Fibroblast of villous mesenchyme (primary cell): ENCODE measurements at regions not wholly inside any gene's neighbourhood (a gene's known extent, or its start where the extent isn't known, plus 50 kb on each side); places are given as distances from the start of the nearest gene placed in this dataset.

Experiments used
- DNase-seq: peaks from one replicate; pipeline ENCODE4 v3.0.0-alpha.2; 2010; ENCODE audit warnings: low read depth
- H3K4me3 ChIP-seq: 2 replicates; pipeline ENCODE4 v1.5.1; 2011; ENCODE audit warnings: low read depth, mild to moderate bottlenecking, low read length
- TF ChIP-seq, protein P1 (sequence below): IDR thresholded peaks from 2 replicates; pipeline ENCODE4 v1.5.1; 2012; ENCODE audit warnings: low read depth, mild to moderate bottlenecking, low read length; ENCODE audit not compliant: insufficient read depth

DNA sequence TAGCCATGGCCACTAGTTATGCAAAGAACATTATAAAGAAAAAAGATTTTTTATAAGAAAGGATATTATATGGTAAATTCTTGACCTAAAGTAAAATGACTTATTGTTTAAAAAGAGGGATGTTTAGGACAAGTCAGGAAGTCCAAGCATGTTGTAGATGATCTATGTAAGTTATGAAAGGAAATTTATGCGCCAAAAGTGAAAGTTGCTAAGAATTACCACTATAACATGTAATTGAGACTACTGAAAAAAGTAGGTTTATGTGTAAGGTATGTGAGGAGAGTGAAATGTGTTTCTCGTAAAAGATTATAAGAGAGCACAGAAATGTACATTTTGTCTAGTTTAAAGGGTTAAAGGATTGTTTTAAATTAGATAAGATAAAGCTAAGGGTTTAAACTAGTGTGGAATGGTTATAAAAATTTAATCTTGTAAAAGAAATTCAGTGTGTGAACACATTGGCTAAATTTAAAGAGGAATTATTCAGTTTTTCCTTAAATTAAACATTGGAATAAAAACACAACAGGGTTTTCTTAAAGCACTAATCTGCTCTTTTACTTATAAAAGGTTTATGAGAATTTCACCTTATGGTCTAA lies 1100.4 kb upstream of the EDIL3 start:
- TF ChIP-seq, protein P1, sequence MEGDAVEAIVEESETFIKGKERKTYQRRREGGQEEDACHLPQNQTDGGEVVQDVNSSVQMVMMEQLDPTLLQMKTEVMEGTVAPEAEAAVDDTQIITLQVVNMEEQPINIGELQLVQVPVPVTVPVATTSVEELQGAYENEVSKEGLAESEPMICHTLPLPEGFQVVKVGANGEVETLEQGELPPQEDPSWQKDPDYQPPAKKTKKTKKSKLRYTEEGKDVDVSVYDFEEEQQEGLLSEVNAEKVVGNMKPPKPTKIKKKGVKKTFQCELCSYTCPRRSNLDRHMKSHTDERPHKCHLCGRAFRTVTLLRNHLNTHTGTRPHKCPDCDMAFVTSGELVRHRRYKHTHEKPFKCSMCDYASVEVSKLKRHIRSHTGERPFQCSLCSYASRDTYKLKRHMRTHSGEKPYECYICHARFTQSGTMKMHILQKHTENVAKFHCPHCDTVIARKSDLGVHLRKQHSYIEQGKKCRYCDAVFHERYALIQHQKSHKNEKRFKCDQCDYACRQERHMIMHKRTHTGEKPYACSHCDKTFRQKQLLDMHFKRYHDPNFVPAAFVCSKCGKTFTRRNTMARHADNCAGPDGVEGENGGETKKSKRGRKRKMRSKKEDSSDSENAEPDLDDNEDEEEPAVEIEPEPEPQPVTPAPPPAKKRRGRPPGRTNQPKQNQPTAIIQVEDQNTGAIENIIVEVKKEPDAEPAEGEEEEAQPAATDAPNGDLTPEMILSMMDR: no peak
- H3K4me3 ChIP-seq: no peak overlapping the region
- no peak for DNase-seq

DNA sequence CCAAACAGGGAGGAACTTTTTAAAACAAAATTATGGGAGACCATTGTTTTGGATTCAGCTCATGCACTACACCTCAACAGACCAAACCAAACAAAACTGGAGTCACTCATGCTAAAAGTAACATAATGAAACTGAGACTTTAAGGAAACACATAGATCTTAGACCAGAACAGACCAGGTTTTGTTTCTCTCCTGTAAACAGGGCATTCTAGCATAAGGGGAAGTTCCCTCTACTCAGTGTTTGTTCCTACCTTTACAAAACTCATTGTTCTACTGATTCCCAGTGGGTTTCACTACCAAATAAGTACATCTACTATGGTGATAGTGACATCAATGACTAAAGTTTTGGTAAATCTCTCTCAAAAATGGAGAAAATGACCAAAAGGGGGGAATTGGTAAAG lies 1103.6 kb upstream of the EDIL3 start:
- no peak for DNase-seq
- TF ChIP-seq, protein P1: no peak

DNA sequence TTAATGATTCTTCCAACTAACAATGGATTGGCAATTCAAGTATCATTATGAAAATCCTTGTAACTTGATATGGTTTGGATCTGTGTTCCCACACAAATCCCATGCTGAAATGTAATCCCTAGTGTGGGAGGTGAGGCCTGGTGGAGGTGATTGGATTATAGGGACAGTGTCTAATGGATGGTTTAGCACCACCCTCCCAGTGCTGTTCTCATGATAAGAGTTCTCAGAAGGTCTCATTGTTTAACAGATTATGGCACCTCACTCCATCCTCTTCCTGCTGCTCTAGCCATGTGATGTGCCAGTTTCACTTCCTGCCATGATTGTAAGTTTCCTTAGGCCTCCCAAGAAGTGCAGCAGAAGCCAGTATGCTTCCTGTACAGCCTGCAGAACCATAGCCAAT lies 1116.2 kb upstream of the EDIL3 start:
- TF ChIP-seq, protein P1: no peak
- no peak for DNase-seq
- H3K4me3 ChIP-seq: no peak overlapping the region

More for the DNA sequence above, 1103.6 kb upstream of the EDIL3 start:
- H3K4me3 ChIP-seq: no peak overlapping the region

DNA sequence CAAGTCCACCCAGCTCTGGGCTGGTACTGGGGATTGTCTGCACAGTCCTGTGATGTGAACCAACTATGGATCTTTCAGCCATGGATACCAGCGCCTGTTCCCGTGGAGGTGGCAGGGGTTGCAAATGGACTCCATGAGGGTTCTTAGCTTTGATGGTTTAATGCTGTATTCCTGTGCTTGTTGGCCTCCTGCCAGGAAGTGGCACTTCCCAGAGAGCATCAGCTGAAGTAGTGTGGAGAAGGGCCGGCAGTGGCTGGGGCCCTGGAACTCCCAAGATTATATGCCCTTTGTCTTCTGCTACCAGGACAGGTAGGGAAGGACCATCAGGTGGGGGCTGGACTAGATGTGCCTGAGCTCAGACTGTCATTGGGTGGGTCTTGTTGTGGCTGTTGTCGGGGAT lies 1104.8 kb upstream of the COX7C start:
- TF ChIP-seq, protein P1: no peak
- no peak overlapping the region for H3K4me3 ChIP-seq
- no peak for DNase-seq

DNA sequence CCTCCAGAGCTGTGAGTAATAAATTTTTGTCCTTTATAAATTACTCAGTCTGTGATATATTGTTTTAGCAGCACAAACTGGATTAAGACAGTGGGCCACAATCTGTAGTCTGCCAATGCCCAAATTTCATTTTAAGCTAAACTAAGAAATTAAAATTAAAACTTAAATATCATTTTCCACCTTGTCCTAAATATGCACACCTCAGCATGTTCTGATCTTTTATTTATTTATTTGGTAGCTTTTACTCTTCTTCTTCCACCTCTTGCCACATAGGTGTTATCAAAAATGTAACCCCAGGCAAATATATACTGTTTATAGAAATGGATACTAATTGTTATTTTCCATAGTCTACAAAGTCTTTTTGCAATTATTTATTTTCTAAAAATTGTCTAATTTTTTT lies 1102.2 kb upstream of the COX7C start:
- H3K4me3 ChIP-seq: no peak overlapping the region
- DNase-seq: no peak
- TF ChIP-seq, protein P1: no peak

DNA sequence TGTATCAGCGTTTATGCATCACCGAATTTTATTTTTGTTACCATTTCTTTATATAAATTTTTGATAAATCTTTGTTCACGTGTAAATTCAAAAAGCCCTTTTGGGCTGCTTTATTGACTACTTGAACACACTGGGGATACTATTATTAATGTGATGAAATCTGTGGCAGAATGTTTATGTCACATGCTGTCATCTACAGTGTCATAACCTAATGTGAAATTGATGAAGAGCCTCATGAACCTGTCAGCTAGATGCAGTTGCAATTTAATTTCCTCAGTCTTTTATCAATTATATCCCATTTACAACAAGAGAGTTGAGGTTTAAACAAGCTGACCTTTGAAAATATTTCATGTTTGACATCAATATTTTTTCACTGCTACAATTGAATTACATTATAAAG lies 1100.4 kb upstream of the COX7C start:
- TF ChIP-seq, protein P1: no peak
- no peak overlapping the region for H3K4me3 ChIP-seq

More for the DNA sequence above, 1100.4 kb upstream of the COX7C start:
- no peak for DNase-seq
